GM19372 (cell line): ENCODE measurements at regions not wholly inside any gene's neighbourhood (a gene's known extent, or its start where the extent isn't known, plus 50 kb on each side); places are given as distances from the start of the nearest gene placed in this dataset.

Experiments
- ATAC-seq: cut with Tn5 transposase; IDR thresholded peaks from one replicate; pipeline ENCODE4 v1.9.1; 2021; ENCODE audit warnings: mild to moderate bottlenecking, low read depth, moderate library complexity; ENCODE audit not compliant: unreplicated experiment

DNA sequence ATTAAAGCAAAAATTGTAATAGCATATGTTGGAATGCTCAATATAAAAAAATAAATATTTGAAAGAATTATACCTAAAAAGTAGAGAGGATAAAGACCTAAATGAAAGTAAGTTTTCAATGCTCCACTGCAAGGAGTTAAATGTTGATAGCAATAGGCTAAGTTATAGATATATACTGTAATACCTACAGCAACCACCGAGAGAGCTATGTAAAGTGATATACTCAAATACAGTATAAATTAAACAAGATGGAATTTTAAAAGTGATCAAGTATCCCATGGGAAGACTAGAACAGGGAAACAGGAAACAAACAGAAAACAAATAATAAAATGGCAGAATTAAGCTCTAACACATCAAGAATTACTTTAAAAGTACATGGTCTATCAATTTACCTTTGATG lies 73.9 kb downstream of the CASP3 start:
- no peak for ATAC-seq

- no peak for ATAC-seq
Observed at GRCh38 chr4:184574861-184575260, 74.4 kb downstream of the CASP3 start.

DNA sequence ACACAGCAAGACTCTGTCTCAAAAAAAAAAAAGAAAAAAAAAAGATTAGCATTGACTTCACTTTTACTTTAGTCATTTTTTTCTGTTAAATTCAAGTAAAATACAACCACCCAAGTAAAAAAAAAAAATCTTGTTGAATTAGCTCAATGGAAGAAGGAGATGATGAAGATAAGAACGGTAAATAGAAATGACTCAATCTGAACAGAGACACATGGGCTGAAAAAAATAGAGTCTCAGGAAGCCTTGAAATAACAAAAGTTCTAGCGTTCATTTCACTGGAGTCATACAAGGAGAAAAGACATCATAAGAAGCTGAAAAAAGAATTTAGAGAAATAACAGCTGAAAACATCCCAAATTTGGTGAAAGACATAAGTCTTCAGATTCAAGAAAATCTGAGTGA lies 75.5 kb downstream of the CASP3 start:
- ATAC-seq: no peak

GRCh38 chr4:184568770-184569169 lies 80.5 kb downstream of the CASP3 start:
- ATAC-seq: no peak

DNA sequence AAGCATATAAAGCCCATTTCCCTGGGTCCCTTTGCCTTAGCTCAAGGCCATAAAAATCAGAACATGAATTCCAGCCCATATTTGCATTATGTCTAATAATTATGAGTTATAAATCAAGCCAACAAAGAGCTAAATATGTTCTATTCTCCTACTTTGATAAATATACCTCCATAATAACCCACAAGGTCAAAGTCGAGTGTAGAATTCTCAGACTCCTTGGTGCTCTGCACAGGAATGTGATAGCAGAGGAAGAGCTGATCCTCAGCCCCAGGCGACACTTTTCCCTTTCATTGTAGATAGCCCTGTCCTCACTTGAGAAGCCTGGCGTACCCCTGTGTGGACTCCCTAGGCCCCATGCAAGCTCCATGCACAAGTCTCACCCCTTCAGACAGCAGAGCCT lies 85.6 kb downstream of the CASP3 start:
- ATAC-seq: no peak

DNA sequence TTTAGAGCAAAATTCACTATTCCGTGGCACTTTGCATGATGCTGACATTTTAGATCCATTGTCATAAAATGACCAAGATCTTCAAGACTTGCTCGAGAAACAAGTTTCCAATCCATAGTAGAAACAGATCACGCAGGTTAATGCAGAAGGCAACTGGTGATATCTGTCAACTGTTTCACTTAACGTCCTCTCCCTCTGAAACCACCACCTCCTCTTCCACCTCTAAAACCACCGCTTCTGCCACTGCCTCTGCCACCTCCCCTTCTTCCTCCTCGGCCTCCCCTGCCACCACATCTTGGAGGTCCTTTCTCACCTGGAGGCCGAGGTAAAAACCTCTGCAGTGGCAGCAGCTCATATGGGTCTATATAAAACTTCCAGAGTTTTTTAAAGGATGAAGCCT lies 84.6 kb upstream of the IRF2 start:
- no peak for ATAC-seq

DNA sequence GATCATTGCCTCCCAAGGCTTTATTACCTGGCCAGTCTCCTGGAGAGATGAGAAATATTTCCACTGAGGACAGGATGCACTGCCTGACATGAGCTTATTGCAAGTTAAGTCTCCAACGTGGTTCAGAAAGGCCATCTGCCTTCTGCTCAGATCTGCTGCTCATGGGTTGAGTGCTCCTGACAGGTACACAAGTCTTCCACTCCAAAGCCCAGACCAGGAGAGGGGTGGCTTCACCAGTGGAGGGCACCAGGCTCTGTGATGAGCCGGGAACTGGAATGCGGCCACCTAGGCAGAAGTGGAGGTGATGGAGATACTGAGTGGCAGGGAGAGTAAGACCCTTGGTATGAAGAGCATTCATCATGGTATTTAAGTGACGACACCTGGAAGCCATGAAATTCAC lies 79.5 kb upstream of the IRF2 start:
- no peak for ATAC-seq

DNA sequence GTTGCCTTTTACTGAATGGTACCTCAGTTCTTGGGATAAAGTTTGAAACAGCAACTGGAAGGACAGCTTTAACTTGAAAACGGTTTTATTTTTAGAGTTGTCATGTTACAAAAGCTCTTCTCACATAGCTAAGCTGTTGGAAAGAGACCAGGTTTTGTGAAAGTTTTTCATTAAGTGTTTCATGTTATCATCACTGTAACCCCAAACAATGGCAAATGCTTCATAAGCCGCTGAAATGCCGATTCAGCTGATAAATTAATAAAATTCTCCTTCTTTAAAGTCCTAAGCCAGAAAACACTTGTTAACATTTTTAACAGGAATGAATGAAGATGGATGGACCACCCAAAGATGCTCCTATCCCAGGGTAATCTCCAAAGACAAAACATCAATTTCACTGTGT lies 76.1 kb upstream of the IRF2 start:
- no peak for ATAC-seq

DNA sequence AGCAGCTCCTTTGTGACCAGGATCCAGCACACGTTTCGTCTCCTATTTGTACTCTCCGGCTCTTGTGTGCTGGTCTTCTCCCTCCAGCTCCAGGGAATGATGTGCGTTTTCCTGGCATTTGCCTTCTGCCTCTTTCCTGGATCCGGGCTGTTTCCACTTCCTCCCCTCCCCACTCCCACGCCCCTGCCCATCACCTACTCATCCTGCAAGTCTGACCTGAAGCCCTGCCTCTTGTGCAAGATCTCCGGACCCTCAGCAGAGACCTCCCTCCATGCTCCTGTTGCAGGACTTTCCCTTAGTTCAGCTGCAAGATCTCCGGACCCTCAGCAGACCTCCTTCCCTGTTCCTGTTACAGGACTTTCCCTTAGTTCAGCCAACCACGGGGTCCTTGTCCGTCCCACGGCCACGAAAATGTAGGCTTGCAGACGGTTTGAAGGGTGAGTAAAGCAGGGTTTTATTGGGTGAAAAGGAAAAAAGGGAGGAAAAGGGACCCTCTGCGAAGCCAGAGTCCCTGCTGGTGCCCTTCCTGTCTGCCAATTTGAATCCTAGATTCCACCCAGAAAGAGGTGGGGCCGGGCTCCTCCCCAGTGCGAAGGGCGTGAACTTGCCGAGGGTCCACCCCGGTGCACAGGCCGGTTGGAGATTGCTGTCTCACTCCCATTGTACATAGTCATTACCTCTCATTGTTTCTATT lies 74.4 kb upstream of the IRF2 start:
- no peak for ATAC-seq

DNA sequence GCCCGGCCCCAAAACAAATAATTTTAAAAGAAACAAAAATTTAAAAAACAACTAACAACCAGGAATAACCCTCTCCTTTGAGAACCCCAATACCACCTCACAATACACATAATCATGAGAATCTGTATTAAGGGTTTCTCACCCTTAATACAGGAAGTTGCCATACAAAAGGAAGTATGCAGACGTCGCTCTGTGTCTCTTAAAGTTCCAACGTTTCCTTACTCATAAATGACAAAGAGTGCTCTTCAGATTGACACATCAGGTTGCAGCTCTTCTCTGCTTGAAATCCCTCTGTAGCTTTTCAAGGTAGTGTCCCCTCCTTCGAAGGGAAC lies 73.9 kb upstream of the IRF2 start:
- no peak for ATAC-seq

DNA sequence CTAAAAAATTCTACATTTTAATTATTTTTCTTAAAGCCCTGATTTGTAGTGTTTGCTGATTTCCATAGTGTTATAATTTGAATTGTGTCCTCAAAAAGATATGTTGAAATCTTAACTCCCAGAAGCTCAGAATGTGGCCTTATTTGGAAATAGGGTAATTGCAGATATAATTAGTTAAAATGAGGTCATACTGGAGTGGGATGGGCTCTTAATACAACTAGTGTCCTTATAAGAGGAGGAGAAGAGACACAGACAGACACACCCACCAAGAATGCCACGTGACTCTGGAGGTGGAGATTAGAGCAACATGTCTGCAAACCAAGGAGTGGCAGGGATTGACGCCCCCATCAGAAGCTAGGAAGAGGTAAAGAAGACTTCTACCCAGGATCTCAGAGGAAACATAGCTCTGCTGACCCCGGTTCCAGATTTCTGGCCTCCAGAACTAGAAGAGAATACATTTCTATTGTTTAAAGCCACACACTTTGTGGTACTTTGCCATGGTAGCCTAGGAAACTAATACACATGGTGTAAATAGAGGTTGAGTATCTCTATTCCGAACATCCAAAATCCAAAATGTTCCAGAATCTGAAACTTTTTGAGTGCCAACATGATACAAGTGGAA lies 70.5 kb upstream of the IRF2 start:
- no peak for ATAC-seq

DNA sequence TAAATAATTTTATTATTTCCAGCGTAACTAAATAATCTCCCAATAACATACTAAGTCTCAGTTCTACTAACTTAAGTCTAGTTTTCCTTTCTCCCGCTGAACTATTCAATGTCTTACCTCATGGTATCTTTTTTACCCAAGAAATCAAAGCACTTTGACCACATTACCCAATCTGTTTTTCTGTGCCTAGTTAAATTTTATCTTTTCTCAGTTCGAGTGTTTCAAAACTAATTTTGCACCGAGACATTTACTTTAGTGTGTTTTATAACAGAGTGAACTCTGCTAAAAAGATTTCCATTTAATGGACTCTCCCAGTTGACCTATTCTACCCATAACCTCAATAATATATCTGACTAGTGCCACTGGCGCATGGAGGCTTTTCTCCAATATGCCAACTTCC lies 67.6 kb upstream of the IRF2 start:
- ATAC-seq: no peak

DNA sequence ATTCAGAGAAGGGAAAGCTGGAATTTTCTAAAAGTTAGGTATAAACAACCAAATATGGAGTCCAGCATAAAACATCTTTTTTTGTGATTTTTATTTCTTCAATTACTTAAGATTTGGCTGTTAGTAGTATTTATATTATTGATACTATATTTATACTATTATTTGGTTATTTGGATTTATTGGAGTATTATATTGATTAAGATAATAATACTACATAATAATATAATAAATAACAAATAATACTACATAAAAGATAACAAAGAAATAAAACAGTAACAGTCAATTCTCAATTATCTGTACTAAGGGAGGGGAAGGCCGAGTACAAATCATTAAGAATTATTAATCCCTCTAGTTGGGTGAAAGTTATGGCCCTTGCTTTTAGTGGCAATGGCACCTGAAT lies 66.0 kb upstream of the IRF2 start:
- no peak for ATAC-seq

GRCh38 chr4:184538023-184538599 lies 63.8 kb upstream of the IRF2 start:
- ATAC-seq: peak; percentile 53

- ATAC-seq: peak; percentile 51
Observed at GRCh38 chr4:184537269-184538022, 63.1 kb upstream of the IRF2 start.

DNA sequence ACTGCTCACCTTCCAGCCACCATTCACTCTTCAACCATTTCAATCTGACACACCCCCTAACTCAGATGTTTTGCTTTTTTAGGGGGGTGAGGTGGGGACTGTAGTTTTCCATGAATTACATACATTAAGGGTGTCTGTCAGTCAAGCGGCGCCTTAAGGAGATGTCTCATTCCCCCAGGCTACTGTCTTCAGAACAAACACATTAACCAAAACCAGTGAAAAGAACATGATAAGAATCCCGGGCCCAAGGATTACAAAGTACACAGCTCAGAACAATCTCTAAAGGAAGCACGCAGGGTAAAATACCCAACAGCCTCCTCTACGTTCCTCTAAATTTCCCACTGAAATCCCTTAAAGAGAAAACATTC lies 62.5 kb upstream of the IRF2 start:
- no peak for ATAC-seq

DNA sequence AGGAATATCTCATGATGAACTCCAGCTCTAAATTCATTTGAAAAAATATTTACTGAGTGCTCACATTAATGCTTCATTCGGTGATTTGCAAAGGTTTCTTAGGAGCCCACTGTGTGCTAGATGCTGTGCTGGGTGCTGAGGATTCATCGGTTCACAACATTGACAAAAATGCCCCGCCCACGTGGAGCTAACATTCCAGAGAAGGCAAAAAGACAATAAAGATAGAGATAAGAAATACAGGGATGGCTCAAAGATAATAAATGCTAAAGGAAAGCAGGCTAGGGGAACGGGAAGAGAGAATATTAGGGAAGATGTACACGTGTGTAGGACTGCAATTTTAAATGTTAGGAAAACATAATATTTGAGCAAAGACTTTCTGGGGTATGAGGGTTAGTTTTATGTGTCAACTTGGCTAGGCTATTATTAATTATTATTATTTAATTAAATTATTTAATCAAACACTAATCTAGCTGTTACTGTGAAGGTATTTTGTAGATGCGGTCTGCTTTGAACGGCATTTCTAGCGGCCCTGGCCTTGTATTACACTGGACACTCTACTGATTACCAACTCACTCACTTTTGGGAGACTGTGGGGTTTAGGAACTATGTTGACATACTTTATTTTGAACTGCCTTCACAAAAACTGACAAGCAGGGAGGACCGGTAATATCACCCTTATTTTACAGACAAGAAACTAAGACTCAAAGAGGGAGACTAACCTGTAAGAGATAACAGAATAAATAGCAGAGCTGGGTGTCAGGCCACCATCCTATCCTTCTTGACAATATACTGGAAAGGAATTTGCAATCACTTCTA lies 61.9 kb upstream of the IRF2 start:
- no peak for ATAC-seq

DNA sequence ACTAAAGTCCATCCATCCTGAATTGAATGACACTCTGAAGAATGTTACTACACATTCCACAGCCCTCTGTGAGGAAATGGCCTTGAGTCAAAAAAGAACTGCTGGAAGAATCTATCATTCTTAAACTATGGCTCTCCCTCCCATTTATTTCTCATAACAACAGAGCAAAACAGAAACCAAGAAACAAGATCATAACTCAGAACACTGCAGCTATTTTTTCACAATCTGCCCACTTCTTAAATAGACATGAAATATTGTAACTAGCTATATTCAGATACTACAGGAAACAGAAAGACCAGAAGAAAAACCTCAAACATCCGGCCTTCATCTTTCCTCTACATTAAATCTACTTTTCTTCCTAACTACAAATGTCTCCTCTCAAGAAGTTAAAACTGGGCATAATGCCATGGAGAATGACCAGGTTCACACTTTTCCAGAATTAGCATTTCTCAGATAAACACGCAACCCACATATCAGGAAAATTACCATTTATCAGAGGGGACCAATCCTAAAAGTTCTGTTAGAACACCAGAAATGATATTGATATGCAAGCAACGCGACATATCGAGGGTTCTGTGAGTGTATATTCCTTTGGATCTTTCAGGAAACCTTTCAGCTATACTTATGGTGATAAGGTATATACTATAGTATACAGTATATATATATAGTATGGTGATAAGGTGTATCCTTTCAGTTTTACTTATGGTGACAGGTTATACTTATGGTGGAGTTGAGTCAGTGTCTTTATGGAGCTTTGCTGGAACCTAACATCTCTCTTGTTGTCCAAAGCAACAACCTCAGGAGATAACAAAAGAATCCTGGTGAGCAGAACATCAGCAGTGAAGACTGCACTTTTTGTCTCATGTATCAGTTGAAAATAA lies 60.4 kb upstream of the IRF2 start:
- ATAC-seq: peak; percentile 52

- no peak for ATAC-seq
Observed at GRCh38 chr4:184533908-184534307, 59.6 kb upstream of the IRF2 start.

- ATAC-seq: no peak
Observed at GRCh38 chr4:184531008-184531407, 56.7 kb upstream of the IRF2 start.
